ENCODE measurements at regions not wholly inside any gene's neighbourhood (a gene's known extent, or its start where the extent isn't known, plus 50 kb on each side); places are given as distances from the start of the nearest gene placed in this dataset.

DNA sequence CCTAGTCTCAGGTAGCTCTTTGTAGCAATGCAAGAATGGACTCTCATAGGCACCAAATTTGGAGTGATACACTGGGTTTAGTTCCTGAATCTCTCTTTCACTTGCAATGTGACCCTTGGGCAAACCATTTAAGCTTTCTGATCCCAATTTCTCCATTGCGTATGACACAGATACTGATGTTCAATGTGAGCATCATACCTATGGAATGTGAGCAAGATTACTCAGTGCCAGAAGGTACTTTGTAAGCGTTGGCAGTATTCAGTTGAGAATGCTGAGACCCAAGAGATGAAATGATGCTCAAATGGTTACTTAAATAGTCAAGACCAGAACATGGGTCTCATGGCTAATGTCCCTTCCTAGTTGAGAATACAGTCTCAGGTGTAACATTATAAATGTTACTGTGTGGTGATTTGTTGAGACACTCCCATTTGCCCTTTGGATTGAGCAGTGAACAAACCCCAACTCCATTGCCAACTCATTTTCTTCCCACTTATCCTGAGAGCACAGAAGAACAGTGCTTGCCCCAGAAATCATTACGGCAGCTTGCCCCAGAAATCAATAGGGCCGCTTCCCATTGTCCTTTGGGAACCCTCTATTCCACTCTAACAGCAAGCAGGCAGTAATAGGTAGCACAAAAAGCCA, 134.1 kb downstream of the SOX9 start:
- Histone ChIP-seq H3K27me3 (ENCODE audit: control insufficient read depth in 3 of 3, insufficient read depth in 3 of 3, low read length in 2 of 3) (no peaks in the 10 kb centered on the region), H3K27ac (ENCODE audit: low read depth in 1 of 2, low read length in 1 of 2) (no peak overlapping the region), H3K4me3 (no peak overlapping the region), H3K9ac (ENCODE audit: insufficient read depth in 1 of 2, low read length in 2 of 2) (no peak overlapping the region), H3K36me3 (ENCODE audit: control insufficient read depth in 4 of 4, insufficient read depth in 4 of 4, low read length in 4 of 4) (no peaks in the 10 kb centered on the region), H3K4me1 (ENCODE audit: control insufficient read depth in 5 of 5, insufficient read depth in 5 of 5, low read length in 5 of 5) (no peaks in the 10 kb centered on the region), H3K9me3 (ENCODE audit: control insufficient read depth in 4 of 4, insufficient read depth in 3 of 4, low read length in 3 of 4) (peaks cover 0 to 4% (median under 1%) of the 10 kb centered on the region in 4 donors)
- TF ChIP-seq, protein P1, sequence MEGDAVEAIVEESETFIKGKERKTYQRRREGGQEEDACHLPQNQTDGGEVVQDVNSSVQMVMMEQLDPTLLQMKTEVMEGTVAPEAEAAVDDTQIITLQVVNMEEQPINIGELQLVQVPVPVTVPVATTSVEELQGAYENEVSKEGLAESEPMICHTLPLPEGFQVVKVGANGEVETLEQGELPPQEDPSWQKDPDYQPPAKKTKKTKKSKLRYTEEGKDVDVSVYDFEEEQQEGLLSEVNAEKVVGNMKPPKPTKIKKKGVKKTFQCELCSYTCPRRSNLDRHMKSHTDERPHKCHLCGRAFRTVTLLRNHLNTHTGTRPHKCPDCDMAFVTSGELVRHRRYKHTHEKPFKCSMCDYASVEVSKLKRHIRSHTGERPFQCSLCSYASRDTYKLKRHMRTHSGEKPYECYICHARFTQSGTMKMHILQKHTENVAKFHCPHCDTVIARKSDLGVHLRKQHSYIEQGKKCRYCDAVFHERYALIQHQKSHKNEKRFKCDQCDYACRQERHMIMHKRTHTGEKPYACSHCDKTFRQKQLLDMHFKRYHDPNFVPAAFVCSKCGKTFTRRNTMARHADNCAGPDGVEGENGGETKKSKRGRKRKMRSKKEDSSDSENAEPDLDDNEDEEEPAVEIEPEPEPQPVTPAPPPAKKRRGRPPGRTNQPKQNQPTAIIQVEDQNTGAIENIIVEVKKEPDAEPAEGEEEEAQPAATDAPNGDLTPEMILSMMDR (IDR thresholded peaks at IDR 0.05; ENCODE audit: control extremely low read depth, extremely low read depth): no peak
- DNase-seq (no peak), ATAC-seq (ENCODE audit: insufficient read depth, low FRiP score) (no peak)
- WGBS, 2 donors: 94 to 97% methylated on average over 4 of the region's 4 CpGs

DNA sequence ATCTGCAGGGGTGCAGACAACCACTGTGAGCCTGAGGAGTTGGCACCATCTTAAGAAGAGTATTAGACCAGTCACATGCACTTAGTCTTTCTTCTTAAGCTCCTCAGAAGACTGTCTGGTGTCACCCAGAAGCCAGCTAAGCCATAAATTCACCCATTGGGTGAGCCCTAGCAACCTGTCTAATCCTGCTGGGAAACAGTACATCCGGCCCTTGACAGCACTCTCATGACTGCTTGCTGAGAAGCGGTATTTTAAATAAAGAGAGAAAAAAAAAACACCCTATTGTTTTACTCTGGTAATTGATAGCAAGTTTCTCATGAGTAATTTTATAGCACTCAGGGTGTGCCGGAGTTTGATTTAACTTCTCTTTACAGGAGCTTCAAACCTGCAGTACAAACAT, 134.7 kb downstream of the SOX9 start:
- Histone ChIP-seq H3K27ac (ENCODE audit: low read depth in 1 of 2, low read length in 1 of 2) (no peak overlapping the region), H3K4me1 (ENCODE audit: control insufficient read depth in 5 of 5, insufficient read depth in 5 of 5, low read length in 5 of 5) (no peaks in the 10 kb centered on the region), H3K4me3 (no peak overlapping the region), H3K36me3 (ENCODE audit: control insufficient read depth in 4 of 4, insufficient read depth in 4 of 4, low read length in 4 of 4) (no peaks in the 10 kb centered on the region), H3K9ac (ENCODE audit: insufficient read depth in 1 of 2, low read length in 2 of 2) (no peak overlapping the region), H3K27me3 (ENCODE audit: control insufficient read depth in 3 of 3, insufficient read depth in 3 of 3, low read length in 2 of 3) (no peaks in the 10 kb centered on the region), H3K9me3 (ENCODE audit: control insufficient read depth in 4 of 4, insufficient read depth in 3 of 4, low read length in 3 of 4) (peaks cover 0 to 4% (median under 1%) of the 10 kb centered on the region in 4 donors)
- TF ChIP-seq, protein P1 (IDR thresholded peaks at IDR 0.05; ENCODE audit: control extremely low read depth, extremely low read depth): no peak
- 80 to 83% methylated on average over 3 of the region's 3 CpGs for WGBS, 2 donors
- ATAC-seq (ENCODE audit: insufficient read depth, low FRiP score): no peak
- no peak for DNase-seq

GRCh38 chr17:72258711-72259110, 137.9 kb downstream of the SOX9 start:
- 91% methylated on average over 3 of the region's 3 CpGs for WGBS, 2 donors
- Histone ChIP-seq H3K27me3 (ENCODE audit: control insufficient read depth in 3 of 3, insufficient read depth in 3 of 3, low read length in 2 of 3) (no peaks in the 10 kb centered on the region), H3K9me3 (ENCODE audit: control insufficient read depth in 4 of 4, insufficient read depth in 3 of 4, low read length in 3 of 4) (peaks cover 0 to 3% (median 2%) of the 10 kb centered on the region in 4 donors), H3K9ac (ENCODE audit: insufficient read depth in 1 of 2, low read length in 2 of 2) (no peak overlapping the region), H3K36me3 (ENCODE audit: control insufficient read depth in 4 of 4, insufficient read depth in 4 of 4, low read length in 4 of 4) (no peaks in the 10 kb centered on the region), H3K4me1 (ENCODE audit: control insufficient read depth in 5 of 5, insufficient read depth in 5 of 5, low read length in 5 of 5) (no peaks in the 10 kb centered on the region), H3K4me3 (no peak overlapping the region), H3K27ac (ENCODE audit: low read depth in 1 of 2, low read length in 1 of 2) (no peak overlapping the region)
- TF ChIP-seq, protein P1 (IDR thresholded peaks at IDR 0.05; ENCODE audit: control extremely low read depth, extremely low read depth): no peak
- no peak for ATAC-seq (ENCODE audit: insufficient read depth, low FRiP score)
- no peak for DNase-seq

DNA sequence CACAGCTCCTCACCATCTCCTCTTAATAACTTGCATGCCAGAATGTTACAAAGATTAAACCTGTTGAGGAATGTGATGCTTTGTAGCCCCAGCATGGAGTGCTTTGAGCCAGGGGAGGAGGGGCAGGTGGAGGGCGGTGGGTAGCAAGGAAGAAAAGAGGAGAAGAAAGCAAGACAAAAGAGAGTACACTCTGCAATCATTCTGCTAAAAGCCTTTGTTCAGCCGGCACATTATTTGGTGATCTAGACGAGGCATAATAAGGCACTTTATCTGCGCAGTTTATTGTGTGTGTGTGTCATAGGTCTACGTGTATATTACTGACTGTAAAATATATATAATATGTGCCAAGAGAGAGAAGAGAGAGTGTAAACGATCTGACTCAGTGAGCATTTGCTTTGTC, 139.1 kb downstream of the SOX9 start:
- Histone ChIP-seq H3K27me3 (ENCODE audit: control insufficient read depth in 3 of 3, insufficient read depth in 3 of 3, low read length in 2 of 3) (no peaks in the 10 kb centered on the region), H3K4me1 (ENCODE audit: control insufficient read depth in 5 of 5, insufficient read depth in 5 of 5, low read length in 5 of 5) (no peaks in the 10 kb centered on the region), H3K4me3 (no peak overlapping the region), H3K36me3 (ENCODE audit: control insufficient read depth in 4 of 4, insufficient read depth in 4 of 4, low read length in 4 of 4) (no peaks in the 10 kb centered on the region), H3K9me3 (ENCODE audit: control insufficient read depth in 4 of 4, insufficient read depth in 3 of 4, low read length in 3 of 4) (peaks cover 0 to 2% (median under 1%) of the 10 kb centered on the region in 4 donors), H3K9ac (ENCODE audit: insufficient read depth in 1 of 2, low read length in 2 of 2) (no peak overlapping the region), H3K27ac (ENCODE audit: low read depth in 1 of 2, low read length in 1 of 2) (no peak overlapping the region)
- WGBS, 2 donors: 73 to 85% methylated on average over 6 of the region's 6 CpGs
- no peak for ATAC-seq (ENCODE audit: insufficient read depth, low FRiP score)
- TF ChIP-seq, protein P1 (IDR thresholded peaks at IDR 0.05; ENCODE audit: control extremely low read depth, extremely low read depth): no peak
- no peak for DNase-seq
